Astrocyte of the spinal cord (primary cell): ENCODE measurements at regions not wholly inside any gene's neighbourhood (a gene's known extent, or its start where the extent isn't known, plus 50 kb on each side); places are given as distances from the start of the nearest gene placed in this dataset.

Source experiments
- DNase-seq: peaks from one replicate; pipeline ENCODE4 v3.0.0; 2011; ENCODE audit warnings: low read depth, low spot score
- H3K4me3 ChIP-seq: 2 replicates; pipeline ENCODE4 v1.5.1; 2011; ENCODE audit warnings: low read depth, mild to moderate bottlenecking, low read length, moderate library complexity
- in situ Hi-C: cut with HindIII; loops from 2 replicates; pipeline ENCODE4 v1.10.0; 2017; ENCODE audit warnings: low sequenced_read_pairs
- TF ChIP-seq, protein P1 (sequence below): IDR thresholded peaks from 2 replicates; pipeline ENCODE4 v1.5.1; 2012; ENCODE audit warnings: low read depth, mild to moderate bottlenecking, low read length, inconsistent platforms

GRCh38 chr9:120263836-120264235 lies 316.1 kb downstream of the CDK5RAP2 start:
- TF ChIP-seq, protein P1, sequence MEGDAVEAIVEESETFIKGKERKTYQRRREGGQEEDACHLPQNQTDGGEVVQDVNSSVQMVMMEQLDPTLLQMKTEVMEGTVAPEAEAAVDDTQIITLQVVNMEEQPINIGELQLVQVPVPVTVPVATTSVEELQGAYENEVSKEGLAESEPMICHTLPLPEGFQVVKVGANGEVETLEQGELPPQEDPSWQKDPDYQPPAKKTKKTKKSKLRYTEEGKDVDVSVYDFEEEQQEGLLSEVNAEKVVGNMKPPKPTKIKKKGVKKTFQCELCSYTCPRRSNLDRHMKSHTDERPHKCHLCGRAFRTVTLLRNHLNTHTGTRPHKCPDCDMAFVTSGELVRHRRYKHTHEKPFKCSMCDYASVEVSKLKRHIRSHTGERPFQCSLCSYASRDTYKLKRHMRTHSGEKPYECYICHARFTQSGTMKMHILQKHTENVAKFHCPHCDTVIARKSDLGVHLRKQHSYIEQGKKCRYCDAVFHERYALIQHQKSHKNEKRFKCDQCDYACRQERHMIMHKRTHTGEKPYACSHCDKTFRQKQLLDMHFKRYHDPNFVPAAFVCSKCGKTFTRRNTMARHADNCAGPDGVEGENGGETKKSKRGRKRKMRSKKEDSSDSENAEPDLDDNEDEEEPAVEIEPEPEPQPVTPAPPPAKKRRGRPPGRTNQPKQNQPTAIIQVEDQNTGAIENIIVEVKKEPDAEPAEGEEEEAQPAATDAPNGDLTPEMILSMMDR: no peak
- in situ Hi-C loops: no loop called here
- DNase-seq: no peak
- no peak overlapping the region for H3K4me3 ChIP-seq

- in situ Hi-C loops: no loop called here
- DNase-seq: no peak
- TF ChIP-seq, protein P1: no peak
- no peak overlapping the region for H3K4me3 ChIP-seq
These were observed 318.5 kb downstream of the CDK5RAP2 start for GRCh38 chr9:120261419-120261818.

DNA sequence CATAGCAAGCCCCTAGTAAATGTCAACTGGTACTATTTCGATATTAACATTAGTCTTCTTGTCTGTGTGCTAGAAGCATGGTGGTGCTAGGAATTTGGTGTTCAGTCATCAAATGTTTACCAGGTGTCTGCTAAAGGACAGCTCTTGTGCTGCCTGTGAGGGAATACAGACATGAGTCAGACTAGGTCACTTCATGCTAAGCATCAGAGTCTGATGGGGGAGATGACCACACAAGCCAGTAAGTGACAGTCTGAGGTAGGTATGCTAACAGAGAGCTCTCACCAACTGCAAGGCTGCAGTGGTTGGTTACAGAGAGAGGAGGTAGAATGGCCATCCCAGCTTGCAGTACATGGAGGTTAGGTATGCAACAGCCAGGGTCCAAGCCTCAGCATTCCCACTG lies 320.9 kb downstream of the CDK5RAP2 start:
- in situ Hi-C loops: no loop called here
- H3K4me3 ChIP-seq: no peak overlapping the region
- no peak for DNase-seq
- TF ChIP-seq, protein P1: no peak

DNA sequence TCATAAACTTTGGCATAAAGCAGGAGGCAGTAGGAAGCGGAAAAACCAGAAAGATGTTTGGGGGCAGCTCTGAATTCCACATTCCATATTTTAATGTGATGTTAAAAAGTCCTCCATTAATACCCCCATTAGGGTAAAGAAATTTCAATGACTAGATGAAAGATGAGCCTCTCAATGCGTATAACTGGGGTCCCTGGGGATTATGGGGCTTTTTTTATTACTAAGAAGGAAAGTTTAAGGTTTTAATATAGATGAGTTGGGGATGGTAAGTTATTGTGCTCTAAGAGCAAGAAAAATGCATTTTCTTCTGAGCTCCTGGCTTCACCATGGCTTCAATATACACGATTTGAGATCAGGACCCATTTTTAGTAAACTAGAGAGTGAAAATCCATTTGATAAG lies 321.9 kb downstream of the CDK5RAP2 start:
- DNase-seq: no peak
- TF ChIP-seq, protein P1: no peak
- in situ Hi-C loops: no loop called here
- no peak overlapping the region for H3K4me3 ChIP-seq

- in situ Hi-C loops: no loop called here
- DNase-seq: no peak
- TF ChIP-seq, protein P1: no peak
- no peak overlapping the region for H3K4me3 ChIP-seq
These were observed 322.5 kb downstream of the CDK5RAP2 start for GRCh38 chr9:120257483-120257882.

GRCh38 chr9:120256146-120256545 lies 323.8 kb downstream of the CDK5RAP2 start:
- DNase-seq: no peak
- in situ Hi-C loops: no loop called here

More at GRCh38 chr9:120256146-120256545, 323.8 kb downstream of the CDK5RAP2 start:
- no peak overlapping the region for H3K4me3 ChIP-seq
- TF ChIP-seq, protein P1: no peak
